ENCODE measurements at regions not wholly inside any gene's neighbourhood (a gene's known extent, or its start where the extent isn't known, plus 50 kb on each side); places are given as distances from the start of the nearest gene placed in this dataset.

- TF ChIP-seq, protein P1, sequence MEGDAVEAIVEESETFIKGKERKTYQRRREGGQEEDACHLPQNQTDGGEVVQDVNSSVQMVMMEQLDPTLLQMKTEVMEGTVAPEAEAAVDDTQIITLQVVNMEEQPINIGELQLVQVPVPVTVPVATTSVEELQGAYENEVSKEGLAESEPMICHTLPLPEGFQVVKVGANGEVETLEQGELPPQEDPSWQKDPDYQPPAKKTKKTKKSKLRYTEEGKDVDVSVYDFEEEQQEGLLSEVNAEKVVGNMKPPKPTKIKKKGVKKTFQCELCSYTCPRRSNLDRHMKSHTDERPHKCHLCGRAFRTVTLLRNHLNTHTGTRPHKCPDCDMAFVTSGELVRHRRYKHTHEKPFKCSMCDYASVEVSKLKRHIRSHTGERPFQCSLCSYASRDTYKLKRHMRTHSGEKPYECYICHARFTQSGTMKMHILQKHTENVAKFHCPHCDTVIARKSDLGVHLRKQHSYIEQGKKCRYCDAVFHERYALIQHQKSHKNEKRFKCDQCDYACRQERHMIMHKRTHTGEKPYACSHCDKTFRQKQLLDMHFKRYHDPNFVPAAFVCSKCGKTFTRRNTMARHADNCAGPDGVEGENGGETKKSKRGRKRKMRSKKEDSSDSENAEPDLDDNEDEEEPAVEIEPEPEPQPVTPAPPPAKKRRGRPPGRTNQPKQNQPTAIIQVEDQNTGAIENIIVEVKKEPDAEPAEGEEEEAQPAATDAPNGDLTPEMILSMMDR (IDR thresholded peaks at IDR 0.05) = no peak
- H3K27ac ChIP-seq = no peak overlapping the region
- DNase-seq (ENCODE audit: low spot score) = no peak
- H3K4me3 ChIP-seq = no peak overlapping the region
These were observed 149.1 kb upstream of the WDR11 start for GRCh38 chr10:120702032-120702431.

DNA sequence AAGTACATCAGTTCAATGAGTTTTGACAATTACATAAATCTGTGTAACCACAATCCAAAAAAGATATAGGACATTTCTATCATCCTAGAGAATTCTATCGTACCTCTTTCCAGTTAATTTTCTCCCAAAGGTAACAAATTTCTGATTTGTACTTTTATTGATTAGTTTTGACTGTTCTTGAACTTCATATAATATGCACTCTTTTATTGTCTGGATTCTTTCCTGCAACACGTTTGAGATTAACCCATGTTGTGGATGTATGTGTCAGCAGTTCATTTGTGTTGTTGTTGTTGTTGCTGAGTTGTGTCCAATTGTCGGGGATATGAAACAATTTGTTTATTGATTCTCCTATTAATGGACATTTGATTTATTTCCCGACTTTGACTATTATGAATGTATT lies 145.9 kb upstream of the WDR11 start:
- no peak overlapping the region for H3K27ac ChIP-seq
- no peak overlapping the region for H3K4me3 ChIP-seq
- TF ChIP-seq, protein P1 (IDR thresholded peaks at IDR 0.05) = no peak
- no peak for DNase-seq (ENCODE audit: low spot score)

GRCh38 chr10:120710076-120710475 lies 141.1 kb upstream of the WDR11 start:
- DNase-seq (ENCODE audit: low spot score) = no peak
- Histone ChIP-seq H3K27ac (no peak overlapping the region), H3K4me3 (no peak overlapping the region)
- TF ChIP-seq, protein P1 (IDR thresholded peaks at IDR 0.05) = no peak

- no peak overlapping the region for H3K4me3 ChIP-seq
- H3K27ac ChIP-seq = no peak overlapping the region
- TF ChIP-seq, protein P1 (IDR thresholded peaks at IDR 0.05) = no peak
- DNase-seq (ENCODE audit: low spot score) = no peak
These were observed 139.3 kb upstream of the WDR11 start for GRCh38 chr10:120711860-120712259.

DNA sequence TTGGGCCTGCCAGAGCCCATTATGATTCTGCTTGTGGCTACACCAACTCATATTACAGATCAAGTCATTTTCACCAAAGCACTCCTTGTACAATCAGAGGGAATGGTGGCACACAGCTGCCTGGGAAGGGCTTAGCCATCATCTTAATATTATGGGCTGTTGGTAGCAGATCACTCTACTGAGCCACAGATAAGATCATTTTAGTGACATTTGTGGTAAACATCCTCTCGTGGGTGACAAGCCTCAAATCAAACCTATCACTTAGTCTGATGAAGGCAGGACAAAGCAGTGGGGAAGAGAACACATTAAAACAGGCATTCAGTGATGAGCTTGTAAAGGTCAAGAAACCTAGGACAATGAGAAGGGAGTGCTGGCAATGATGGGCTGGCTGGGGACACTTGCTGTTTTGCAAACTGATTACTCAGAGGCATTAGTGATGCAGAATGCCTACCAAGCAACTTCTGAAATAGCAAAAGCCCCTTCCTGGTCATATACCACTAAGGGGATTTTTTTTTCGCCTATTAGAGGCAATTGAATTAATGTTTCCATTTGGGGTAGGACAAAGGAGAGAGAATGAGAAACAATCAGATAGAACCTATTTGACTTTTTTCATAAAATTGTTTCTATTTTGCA lies 137.5 kb upstream of the WDR11 start:
- DNase-seq (ENCODE audit: low spot score) = no peak
- TF ChIP-seq, protein P1 (IDR thresholded peaks at IDR 0.05) = no peak
- no peak overlapping the region for H3K4me3 ChIP-seq

GRCh38 chr10:120715171-120715570 lies 136.0 kb upstream of the WDR11 start:
- TF ChIP-seq, protein P1 (IDR thresholded peaks at IDR 0.05) = no peak
- Histone ChIP-seq H3K4me3 (no peak overlapping the region), H3K27ac (no peak overlapping the region)
- no peak for DNase-seq (ENCODE audit: low spot score)

More for the DNA sequence above, 137.5 kb upstream of the WDR11 start:
- no peak overlapping the region for H3K27ac ChIP-seq

- Histone ChIP-seq H3K4me3 (no peak overlapping the region), H3K27ac (no peak overlapping the region)
- DNase-seq (ENCODE audit: low spot score) = no peak
- TF ChIP-seq, protein P1 (IDR thresholded peaks at IDR 0.05) = no peak
These were observed 131.8 kb upstream of the WDR11 start for GRCh38 chr10:120719333-120719732.

Measured in coronary artery (tissue), 2 donors.